RWPE1 (cell line): ENCODE measurements at regions not wholly inside any gene's neighbourhood (a gene's known extent, or its start where the extent isn't known, plus 50 kb on each side); places are given as distances from the start of the nearest gene placed in this dataset.

Experiments used
- CTCF ChIA-PET: fragments of 350-600 bp; sonication (Branson Sonifier 250); formaldehyde crosslinking; extraction: SDS; loops from one replicate; lab custom pipeline; 2021; lab: Yijun Ruan, JAX
- POLR2A ChIA-PET: fragments of 400-600 bp; formaldehyde crosslinking; extraction: SDS; loops from one replicate; lab custom pipeline; 2020; ENCODE audit warnings: antibody characterized with exemption; ENCODE audit not compliant: low non-redundant PET; lab: Yijun Ruan, JAX
- DNase-seq: peaks from one replicate; pipeline ENCODE4 v3.0.0; 2012; ENCODE audit warnings: low spot score
- H3K27ac ChIP-seq: fragments of 450-650 bp; 2 replicates; pipeline ENCODE4 v1.5.1; 2017
- TF ChIP-seq, protein P1 (sequence below): fragments of 450-650 bp; conservative IDR thresholded peaks from 2 replicates; pipeline ENCODE4 v1.5.1; 2017; ENCODE audit warnings: low read depth, mild to moderate bottlenecking

DNA sequence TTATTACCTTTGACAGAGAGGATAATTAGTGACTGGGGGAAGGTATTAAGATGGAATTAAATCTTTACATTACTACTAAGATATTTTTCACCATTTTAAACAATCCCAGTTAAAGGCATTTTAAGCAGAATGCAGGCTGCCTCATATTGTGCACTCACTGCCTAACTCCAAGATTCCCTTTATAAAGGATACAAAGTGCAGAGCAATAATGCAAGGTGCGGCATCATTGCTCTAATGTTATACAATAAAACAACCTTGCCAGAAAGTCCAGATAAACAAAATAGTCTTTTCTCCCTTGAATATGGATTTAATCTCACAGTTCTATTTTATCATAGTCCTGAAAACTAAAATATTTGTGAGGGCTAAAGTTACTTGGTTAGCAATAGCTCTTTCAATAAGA, 1031.6 kb upstream of the SEMA6D start:
- no peak for DNase-seq
- CTCF ChIA-PET, result interaction anchor here (0.7 kb wide), 1 partner anchor 151 kb away, joined by 4 read pairs; no protein-coding TSS in a partner anchor
- H3K27ac ChIP-seq, result no peak overlapping the region
- TF ChIP-seq, protein P1, sequence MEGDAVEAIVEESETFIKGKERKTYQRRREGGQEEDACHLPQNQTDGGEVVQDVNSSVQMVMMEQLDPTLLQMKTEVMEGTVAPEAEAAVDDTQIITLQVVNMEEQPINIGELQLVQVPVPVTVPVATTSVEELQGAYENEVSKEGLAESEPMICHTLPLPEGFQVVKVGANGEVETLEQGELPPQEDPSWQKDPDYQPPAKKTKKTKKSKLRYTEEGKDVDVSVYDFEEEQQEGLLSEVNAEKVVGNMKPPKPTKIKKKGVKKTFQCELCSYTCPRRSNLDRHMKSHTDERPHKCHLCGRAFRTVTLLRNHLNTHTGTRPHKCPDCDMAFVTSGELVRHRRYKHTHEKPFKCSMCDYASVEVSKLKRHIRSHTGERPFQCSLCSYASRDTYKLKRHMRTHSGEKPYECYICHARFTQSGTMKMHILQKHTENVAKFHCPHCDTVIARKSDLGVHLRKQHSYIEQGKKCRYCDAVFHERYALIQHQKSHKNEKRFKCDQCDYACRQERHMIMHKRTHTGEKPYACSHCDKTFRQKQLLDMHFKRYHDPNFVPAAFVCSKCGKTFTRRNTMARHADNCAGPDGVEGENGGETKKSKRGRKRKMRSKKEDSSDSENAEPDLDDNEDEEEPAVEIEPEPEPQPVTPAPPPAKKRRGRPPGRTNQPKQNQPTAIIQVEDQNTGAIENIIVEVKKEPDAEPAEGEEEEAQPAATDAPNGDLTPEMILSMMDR, result no peak
- POLR2A ChIA-PET, result no interaction called here

- DNase-seq, result no peak
- CTCF ChIA-PET, result no interaction called here
- H3K27ac ChIP-seq, result no peak overlapping the region
- POLR2A ChIA-PET, result no interaction called here
- TF ChIP-seq, protein P1, result no peak
Measured at GRCh38 chr15:46696281-46696680, 1021.0 kb upstream of the SEMA6D start.

GRCh38 chr15:46701346-46701745, 1016.0 kb upstream of the SEMA6D start:
- DNase-seq, result no peak
- CTCF ChIA-PET, result no interaction called here
- no peak overlapping the region for H3K27ac ChIP-seq
- POLR2A ChIA-PET, result no interaction called here
- TF ChIP-seq, protein P1, result no peak

DNA sequence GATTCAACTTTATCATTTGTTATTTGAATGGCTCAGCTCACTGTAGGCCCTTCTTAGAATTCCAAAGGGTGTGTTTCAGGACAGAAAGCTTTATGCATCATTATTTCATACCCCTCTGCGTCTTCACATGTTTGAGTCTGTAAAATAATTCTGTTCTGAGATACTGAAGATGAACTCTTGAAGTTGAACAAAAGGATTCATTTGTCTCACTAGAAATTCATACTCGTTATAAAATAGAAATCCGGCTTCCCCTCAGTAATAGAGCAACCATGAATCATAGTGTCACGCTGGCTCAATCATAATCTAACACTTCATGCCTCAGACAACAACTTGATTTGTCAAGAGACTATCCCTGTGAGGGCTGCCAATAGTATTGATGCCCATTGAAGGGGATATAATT, 1015.4 kb upstream of the SEMA6D start:
- no peak overlapping the region for H3K27ac ChIP-seq
- TF ChIP-seq, protein P1, result no peak
- CTCF ChIA-PET, result interaction anchor here (0.7 kb wide), 1 partner anchor 1020 kb away, joined by 4 read pairs; no protein-coding TSS in a partner anchor
- no peak for DNase-seq
- POLR2A ChIA-PET, result no interaction called here

DNA sequence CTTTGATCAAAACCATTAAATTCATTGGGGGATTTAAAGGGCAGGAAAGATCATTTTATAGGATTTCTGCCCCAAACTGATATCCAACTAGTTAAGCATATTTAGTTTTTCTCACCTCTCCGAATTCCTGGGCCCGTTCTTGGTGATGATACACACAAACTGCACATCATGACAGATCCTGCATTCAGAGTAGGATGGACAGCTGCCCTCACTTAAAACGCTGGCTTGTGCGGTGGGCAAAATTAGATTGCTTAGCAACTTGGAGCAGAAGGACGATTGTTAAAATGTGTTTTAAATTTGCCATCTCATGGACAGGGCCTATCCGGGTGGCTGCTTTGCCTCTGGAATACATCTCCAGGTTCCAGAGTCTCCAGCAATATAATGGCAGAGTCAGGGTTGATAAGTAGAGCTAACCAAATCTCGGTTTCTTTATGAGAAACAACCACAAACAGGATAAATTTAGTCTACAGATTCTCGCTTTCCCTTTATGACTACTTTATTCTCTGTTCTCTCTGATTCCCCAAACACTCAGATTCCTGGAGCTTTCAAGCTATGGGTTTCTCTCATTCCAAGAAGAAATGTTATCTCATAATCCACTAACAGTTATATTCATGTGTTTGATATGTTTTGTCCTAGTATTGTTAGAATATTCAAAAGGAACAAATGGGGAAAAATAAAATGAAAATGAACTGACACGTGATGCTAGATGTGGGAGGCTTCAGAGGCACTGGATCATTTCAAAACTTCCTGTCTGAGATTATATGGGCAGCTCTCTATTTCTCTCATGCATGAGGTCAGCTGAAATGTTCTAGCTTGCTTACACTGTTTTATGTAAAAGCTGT, 1014.1 kb upstream of the SEMA6D start:
- CTCF ChIA-PET, result interaction anchor here (0.7 kb wide), 1 partner anchor 59 kb away, joined by 4 read pairs; no protein-coding TSS in a partner anchor
- POLR2A ChIA-PET, result no interaction called here
- no peak overlapping the region for H3K27ac ChIP-seq
- no peak for DNase-seq
- TF ChIP-seq, protein P1, result no peak

DNA sequence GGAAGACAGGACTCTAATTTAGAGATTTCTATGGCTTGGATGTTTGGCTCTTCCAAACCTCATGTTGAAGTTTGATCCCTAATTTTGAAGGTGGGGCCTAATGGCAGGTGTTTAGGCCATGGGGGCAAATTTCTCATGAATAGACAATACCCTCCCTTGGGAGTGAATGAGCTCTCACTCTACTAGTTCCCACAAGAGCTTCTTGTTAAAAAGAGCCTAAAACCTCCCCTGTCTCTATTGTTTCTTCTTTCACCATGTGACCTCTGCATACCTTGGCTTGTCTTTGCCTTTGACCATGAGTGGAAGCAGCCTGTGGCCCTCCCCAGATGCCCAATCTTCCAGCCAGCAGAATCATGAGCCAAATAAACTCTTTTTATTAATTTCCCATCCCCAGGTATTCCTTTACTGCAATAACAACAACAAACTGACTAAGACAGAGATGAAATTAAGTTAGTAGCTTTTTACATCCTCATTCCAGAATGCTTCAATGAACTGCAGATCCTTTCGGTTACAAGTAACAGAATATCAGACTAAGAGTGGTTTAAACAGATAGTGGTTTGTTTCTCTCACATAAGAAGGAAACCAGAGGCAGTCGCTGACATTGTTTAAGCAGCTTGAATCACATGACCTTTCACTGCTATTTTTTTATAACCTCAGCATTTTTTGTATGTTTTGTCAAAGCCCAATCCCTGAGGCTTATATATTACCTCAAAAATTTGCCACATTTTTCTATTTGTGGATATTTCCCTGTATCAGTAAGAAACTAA, 1013.3 kb upstream of the SEMA6D start:
- CTCF ChIA-PET, result interaction anchor here (0.6 kb wide), 1 partner anchor 28 kb away, joined by 4 read pairs; no protein-coding TSS in a partner anchor
- POLR2A ChIA-PET, result no interaction called here
- DNase-seq, result no peak
- no peak overlapping the region for H3K27ac ChIP-seq
- TF ChIP-seq, protein P1, result no peak
